Activated CD4-positive, alpha-beta T cell treated with anti-CD3 and anti-CD28 coated beads, Interleukin-2, Interleukin-6, amounts not matched to agents 100 ng/mL and 50 ng/mL, durations not matched to agents 16 hours and 8 hours (primary cell): ENCODE measurements at regions not wholly inside any gene's neighbourhood (a gene's known extent, or its start where the extent isn't known, plus 50 kb on each side); places are given as distances from the start of the nearest gene placed in this dataset.
"Not testable (repeated sequence)": the region's sequence is repeated elsewhere in the genome, so short reads cannot be mapped to it uniquely, and the experiment has no call there.

Experiments
- DNase-seq: peaks from one replicate; pipeline ENCODE4 v3.0.0-alpha.2; 2020

GRCh38 chr10:18875477-18875876 is 173.1 kb upstream of the MALRD1 start:
- no peak for DNase-seq

- DNase-seq = no peak
Observed at GRCh38 chr10:18879284-18879683, 169.3 kb upstream of the MALRD1 start.

GRCh38 chr10:18880530-18880929 is 168.1 kb upstream of the MALRD1 start:
- DNase-seq = no peak

- DNase-seq = no peak
Observed at GRCh38 chr10:18886102-18886501, 162.5 kb upstream of the MALRD1 start.

- no peak for DNase-seq
Observed at GRCh38 chr10:18906636-18907035, 142.0 kb upstream of the MALRD1 start.

GRCh38 chr10:18917431-18917830 is 131.2 kb upstream of the MALRD1 start:
- not testable (repeated sequence) for DNase-seq

GRCh38 chr10:18918532-18918931 is 130.1 kb upstream of the MALRD1 start:
- DNase-seq = no peak

- no peak for DNase-seq
Observed at GRCh38 chr10:18949391-18949790, 99.2 kb upstream of the MALRD1 start.

- DNase-seq = not testable (repeated sequence)
Observed at GRCh38 chr10:18951072-18951823, 97.4 kb upstream of the MALRD1 start.

GRCh38 chr10:18955061-18955460 is 93.5 kb upstream of the MALRD1 start:
- DNase-seq = no peak

- no peak for DNase-seq
Observed at GRCh38 chr10:18959369-18959768, 89.2 kb upstream of the MALRD1 start.

GRCh38 chr10:18960466-18961079 is 88.0 kb upstream of the MALRD1 start:
- DNase-seq = no peak

GRCh38 chr10:18968159-18968558 is 80.4 kb upstream of the MALRD1 start:
- no peak for DNase-seq

- no peak for DNase-seq
Observed at GRCh38 chr10:18976696-18977251, 71.8 kb upstream of the MALRD1 start.

GRCh38 chr10:18980089-18980629 is 68.4 kb upstream of the MALRD1 start:
- no peak for DNase-seq

- peak; percentile 36 for DNase-seq
Observed at GRCh38 chr10:18984531-18984930, 64.1 kb upstream of the MALRD1 start.

GRCh38 chr10:18988338-18988737 is 60.3 kb upstream of the MALRD1 start:
- no peak for DNase-seq
